IMR-90 (cell line): ENCODE measurements at regions not wholly inside any gene's neighbourhood (a gene's known extent, or its start where the extent isn't known, plus 50 kb on each side); places are given as distances from the start of the nearest gene placed in this dataset.

Source experiments
- ATAC-seq: fragments of 200-7000 bp; cut with Tn5 transposase; 2 replicates; pipeline ENCODE4 v1.9.1; 2020; ENCODE audit warnings: low read depth, mild to moderate bottlenecking, moderate library complexity
- BruUV-seq: library from RNA; stranded (reverse); fragments of 400-500 nt; replicated peaks from 2 replicates; lab custom pipeline; 2021; lab: Mats Ljungman, UMichigan
- CTCF ChIA-PET: fragments of 300-600 bp; formaldehyde crosslinking; extraction: SDS; loops from one replicate; lab custom pipeline; 2021; ENCODE audit warnings: antibody characterized with exemption; lab: Yijun Ruan, JAX
- POLR2A ChIA-PET: fragments of 300-600 bp; sonication (Branson Sonifier 250); formaldehyde crosslinking; loops from one replicate; lab custom pipeline; 2022; ENCODE audit warnings: antibody characterized with exemption; ENCODE audit not compliant: unreplicated experiment; lab: Charles Lee
- DNase-seq: peaks from one replicate; pipeline ENCODE4 v3.0.0; 2013
- H2AFZ ChIP-seq: replicated peaks from 2 replicates; pipeline ENCODE3; 2013; ENCODE audit warnings: low read length, mild to moderate bottlenecking; ENCODE audit not compliant: poor library complexity
- H2AK5ac ChIP-seq: 2 replicates; pipeline ENCODE4 v1.6.1; 2013; ENCODE audit warnings: low read depth, low read length, inconsistent platforms
- H2AK9ac ChIP-seq: replicated peaks from 2 replicates; pipeline ENCODE3; 2013; ENCODE audit warnings: mild to moderate bottlenecking, low read depth, low read length, moderate library complexity; ENCODE audit not compliant: poor library complexity
- H2BK120ac ChIP-seq: 2 replicates; pipeline ENCODE4 v1.6.1; 2013; ENCODE audit warnings: low read depth, low read length, inconsistent platforms
- H2BK15ac ChIP-seq: 3 replicates; pipeline ENCODE4 v1.6.1; 2013; ENCODE audit warnings: low read depth, low read length, inconsistent platforms
- H2BK20ac ChIP-seq: 2 replicates; pipeline ENCODE4 v1.6.1; 2013; ENCODE audit warnings: low read depth, mild to moderate bottlenecking, inconsistent platforms, low read length, moderate library complexity
- H2BK5ac ChIP-seq: 2 replicates; pipeline ENCODE4 v1.6.1; 2013; ENCODE audit warnings: mild to moderate bottlenecking, low read depth, low read length, inconsistent platforms; ENCODE audit not compliant: poor library complexity, severe bottlenecking
- H3K14ac ChIP-seq: replicated peaks from 2 replicates; pipeline ENCODE4 v1.6.1; 2013; ENCODE audit warnings: low read depth, low read length, inconsistent platforms
- H3K18ac ChIP-seq: 2 replicates; pipeline ENCODE4 v1.6.1; 2013; ENCODE audit warnings: low read depth, low read length, control low read depth
- H3K23ac ChIP-seq: 2 replicates; pipeline ENCODE4 v1.6.1; 2013; ENCODE audit warnings: low read depth, low read length, inconsistent platforms
- H3K27ac ChIP-seq: 2 replicates; pipeline ENCODE4 v1.5.1; 2013; ENCODE audit warnings: mild to moderate bottlenecking, control low read depth, low read length; ENCODE audit not compliant: insufficient read depth
- H3K27me3 ChIP-seq: 2 replicates; pipeline ENCODE4 v1.6.1; 2013; ENCODE audit warnings: low read length; ENCODE audit not compliant: control insufficient read depth, insufficient read depth
- H3K36me3 ChIP-seq: 2 replicates; pipeline ENCODE4 v1.6.1; 2013; ENCODE audit warnings: low read length, mixed read lengths; ENCODE audit not compliant: control insufficient read depth, insufficient read depth
- H3K4ac ChIP-seq: 2 replicates; pipeline ENCODE4 v1.6.1; 2013; ENCODE audit warnings: low read depth, low read length, inconsistent platforms
- H3K4me1 ChIP-seq: 2 replicates; pipeline ENCODE4 v1.6.1; 2013; ENCODE audit warnings: low read length, mixed read lengths; ENCODE audit not compliant: control insufficient read depth, insufficient read depth
- H3K4me2 ChIP-seq: 2 replicates; pipeline ENCODE4 v1.6.1; 2013; ENCODE audit warnings: low read depth, mild to moderate bottlenecking, control low read depth, low read length, moderate library complexity
- H3K4me3 ChIP-seq: 2 replicates; pipeline ENCODE4 v1.5.1; 2013; ENCODE audit warnings: low read depth, mild to moderate bottlenecking, control low read depth, low read length, moderate library complexity; ENCODE audit not compliant: insufficient read depth
- H3K56ac ChIP-seq: 2 replicates; pipeline ENCODE4 v1.6.1; 2013; ENCODE audit warnings: low read length, inconsistent platforms; ENCODE audit not compliant: insufficient read depth; ENCODE audit errors: extremely low read depth
- H3K79me1 ChIP-seq, 2 experiments: 2 replicates each; pipeline ENCODE4 v1.6.1; 2013; ENCODE audit warnings: low read length in 2 of 2, inconsistent platforms in 1 of 2, low read depth in 1 of 2
- H3K9ac ChIP-seq: 2 replicates; pipeline ENCODE4 v1.6.1; 2013; ENCODE audit warnings: low read depth, low read length, control low read depth
- H3K9me1 ChIP-seq: 2 replicates; pipeline ENCODE4 v1.6.1; 2013; ENCODE audit warnings: low read length, inconsistent platforms; ENCODE audit not compliant: insufficient read depth
- H3K9me3 ChIP-seq: 2 replicates; pipeline ENCODE4 v1.6.1; 2013; ENCODE audit warnings: low read length; ENCODE audit not compliant: control insufficient read depth, insufficient read depth
- H4K20me1 ChIP-seq: 2 replicates; pipeline ENCODE4 v1.6.1; 2013; ENCODE audit warnings: low read length, inconsistent platforms; ENCODE audit not compliant: insufficient read depth
- H4K5ac ChIP-seq: 2 replicates; pipeline ENCODE4 v1.6.1; 2013; ENCODE audit warnings: mild to moderate bottlenecking, low read depth, low read length, control low read depth
- H4K8ac ChIP-seq, 2 experiments: 2 replicates each; pipeline ENCODE4 v1.6.1; 2013; ENCODE audit warnings: low read depth in 2 of 2, low read length in 2 of 2, control low read depth in 1 of 2, inconsistent platforms in 1 of 2
- H4K91ac ChIP-seq: 2 replicates; pipeline ENCODE4 v1.6.1; 2013; ENCODE audit warnings: low read depth, low read length, inconsistent platforms; ENCODE audit not compliant: insufficient read depth
- FOS ChIP-seq: fragments of 150-350 bp; IDR thresholded peaks from 2 replicates; pipeline ENCODE4 v1.6.1; 2016; ENCODE audit warnings: low read depth, low read length
- MAFK ChIP-seq: IDR thresholded peaks from 2 replicates; pipeline ENCODE4 v1.6.1; 2012; ENCODE audit warnings: low read depth, low read length, improper control_type of control experiment
- NFE2L2 ChIP-seq: fragments of 150-350 bp; IDR thresholded peaks from 2 replicates; pipeline ENCODE4 v1.6.1; 2016; ENCODE audit warnings: low read depth, mild to moderate bottlenecking, low read length
- RAD21 ChIP-seq: IDR thresholded peaks from 2 replicates; pipeline ENCODE4 v1.6.1; 2012; ENCODE audit warnings: low read length, improper control_type of control experiment
- RCOR1 ChIP-seq: IDR thresholded peaks from 2 replicates; pipeline ENCODE4 v1.6.1; 2012; ENCODE audit warnings: mild to moderate bottlenecking, low read length, improper control_type of control experiment; ENCODE audit not compliant: insufficient replicate concordance
- RFX5 ChIP-seq: IDR thresholded peaks from 2 replicates; pipeline ENCODE4 v1.8.0; 2012; ENCODE audit warnings: low read depth, mild to moderate bottlenecking, low read length, moderate library complexity
- WGBS, 2 experiments: methylation state at CpG; one replicate each; pipeline versions ENCODE4 v1.1.5 to v1.1.7; 2013; ENCODE audit warnings: missing lambda C conversion rate in 2 of 2; ENCODE audit not compliant: insufficient read length in 1 of 2; ENCODE audit errors: extremely low coverage in 2 of 2; 5-methylcytosine and 5-hydroxymethylcytosine counted together
- dilution Hi-C: fragments of 300-500 bp; cut with HindIII; formaldehyde crosslinking; loops from one replicate; pipeline ENCODE4 v1.14.3; 2018; ENCODE audit warnings: low sequenced_read_pairs; ENCODE audit not compliant: unreplicated experiment
- in situ Hi-C: fragments of 300-500 bp; cut with MboI; formaldehyde crosslinking; loops from 3 replicates; pipeline ENCODE4 v1.14.3; 2019; ENCODE audit warnings: low sequenced_read_pairs, inconsistent platforms, mixed read lengths
- intact Hi-C: fragments of 100-400 bp; cut with micrococcal nuclease; formaldehyde crosslinking; loops from 2 replicates; pipeline ENCODE4 v1.10.0; 2022
- TF ChIP-seq, protein P1 (sequence below): fragments of 150-350 bp; IDR thresholded peaks from 2 replicates; pipeline ENCODE4 v1.6.1; 2016; ENCODE audit warnings: low read depth, mild to moderate bottlenecking, low read length, moderate library complexity, borderline replicate concordance
- TF ChIP-seq, protein P2 (sequence below): fragments of 150-350 bp; IDR thresholded peaks from 2 replicates; pipeline ENCODE4 v1.6.1; 2017; ENCODE audit warnings: mild to moderate bottlenecking, antibody characterized with exemption, low read length, low read depth
- TF ChIP-seq, protein P3 (sequence below): conservative IDR thresholded peaks from 2 replicates; pipeline ENCODE4 v1.5.1; 2012; ENCODE audit warnings: mild to moderate bottlenecking, low read depth, low read length, improper control_type of control experiment

DNA sequence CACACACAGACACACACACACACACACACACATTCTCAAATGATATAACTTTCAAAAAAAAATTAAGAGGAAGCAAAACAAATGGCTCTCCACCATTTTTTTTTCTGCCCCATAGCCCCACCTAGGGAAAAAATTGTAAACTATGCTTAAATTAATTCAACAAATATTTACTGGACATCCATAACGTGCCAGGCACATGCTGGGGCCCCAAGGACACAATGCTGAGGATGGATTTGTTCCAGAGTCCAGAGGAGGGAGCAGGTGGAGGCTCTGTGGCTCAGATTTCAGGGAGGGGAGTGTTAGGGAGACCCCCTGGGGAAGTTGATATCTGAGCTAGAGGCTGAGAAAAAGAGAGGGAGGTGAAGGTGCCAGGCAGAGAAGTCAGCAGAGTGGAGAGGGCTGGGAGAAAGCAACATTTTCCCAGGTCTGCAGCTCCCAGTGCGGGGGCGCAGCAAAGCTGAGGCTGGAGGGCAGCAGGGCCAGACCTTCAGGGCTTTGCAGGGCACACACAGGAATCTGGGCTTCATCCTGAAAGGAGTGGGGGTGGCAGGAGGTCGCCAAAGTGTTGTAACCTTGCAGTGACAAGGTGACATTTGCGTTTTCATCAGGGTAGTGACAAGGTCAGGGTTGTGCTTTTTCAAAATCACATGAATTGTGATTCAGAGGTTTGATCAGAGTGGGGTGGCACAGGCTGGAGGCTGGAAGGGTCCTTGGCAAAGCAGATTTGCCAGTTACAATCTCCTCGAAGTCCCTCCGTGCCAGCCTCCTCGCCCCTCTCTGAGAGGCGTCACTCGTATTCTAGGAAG is 261.6 kb downstream of the WDR11 start:
- in situ Hi-C loops = no loop called here
- DNase-seq = no peak
- Histone ChIP-seq H3K9ac (no peak overlapping the region), H3K27ac (no peak overlapping the region), H3K56ac (no peak overlapping the region), H3K36me3 (no peaks in the 10 kb centered on the region), H4K5ac (no peak overlapping the region), H2AK5ac (no peak overlapping the region), H4K91ac (no peak overlapping the region), H4K8ac (no peak overlapping the region), H3K9me3 (peaks cover 16% of the 10 kb centered on the region), H3K4me3 (no peak overlapping the region), H3K27me3 (no peaks in the 10 kb centered on the region), H2BK5ac (no peak overlapping the region), H2AFZ (no peak overlapping the region), H3K4ac (no peak overlapping the region), H3K79me1 (no peaks in the 10 kb centered on the region), H2BK15ac (no peak overlapping the region), H3K9me1 (no peaks in the 10 kb centered on the region), H3K23ac (no peak overlapping the region), H2AK9ac (no peak overlapping the region), H3K14ac (no peak overlapping the region), H3K4me2 (no peak overlapping the region), H3K4me1 (no peaks in the 10 kb centered on the region), H2BK120ac (no peak overlapping the region), H2BK20ac (no peak overlapping the region), H3K18ac (no peak overlapping the region), H4K20me1 (no peaks in the 10 kb centered on the region)
- no peak for ATAC-seq
- ChIA-PET CTCF (no interaction called here), POLR2A (no interaction called here)
- TF ChIP-seq, protein P1, sequence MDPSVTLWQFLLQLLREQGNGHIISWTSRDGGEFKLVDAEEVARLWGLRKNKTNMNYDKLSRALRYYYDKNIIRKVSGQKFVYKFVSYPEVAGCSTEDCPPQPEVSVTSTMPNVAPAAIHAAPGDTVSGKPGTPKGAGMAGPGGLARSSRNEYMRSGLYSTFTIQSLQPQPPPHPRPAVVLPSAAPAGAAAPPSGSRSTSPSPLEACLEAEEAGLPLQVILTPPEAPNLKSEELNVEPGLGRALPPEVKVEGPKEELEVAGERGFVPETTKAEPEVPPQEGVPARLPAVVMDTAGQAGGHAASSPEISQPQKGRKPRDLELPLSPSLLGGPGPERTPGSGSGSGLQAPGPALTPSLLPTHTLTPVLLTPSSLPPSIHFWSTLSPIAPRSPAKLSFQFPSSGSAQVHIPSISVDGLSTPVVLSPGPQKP = no peak
- TF ChIP-seq RCOR1 = no peak
- no peak for TF ChIP-seq RFX5
- no peak for TF ChIP-seq RAD21
- no peak for TF ChIP-seq NFE2L2
- TF ChIP-seq FOS = no peak
- TF ChIP-seq, protein P2, sequence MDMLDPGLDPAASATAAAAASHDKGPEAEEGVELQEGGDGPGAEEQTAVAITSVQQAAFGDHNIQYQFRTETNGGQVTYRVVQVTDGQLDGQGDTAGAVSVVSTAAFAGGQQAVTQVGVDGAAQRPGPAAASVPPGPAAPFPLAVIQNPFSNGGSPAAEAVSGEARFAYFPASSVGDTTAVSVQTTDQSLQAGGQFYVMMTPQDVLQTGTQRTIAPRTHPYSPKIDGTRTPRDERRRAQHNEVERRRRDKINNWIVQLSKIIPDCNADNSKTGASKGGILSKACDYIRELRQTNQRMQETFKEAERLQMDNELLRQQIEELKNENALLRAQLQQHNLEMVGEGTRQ = no peak
- TF ChIP-seq, protein P3, sequence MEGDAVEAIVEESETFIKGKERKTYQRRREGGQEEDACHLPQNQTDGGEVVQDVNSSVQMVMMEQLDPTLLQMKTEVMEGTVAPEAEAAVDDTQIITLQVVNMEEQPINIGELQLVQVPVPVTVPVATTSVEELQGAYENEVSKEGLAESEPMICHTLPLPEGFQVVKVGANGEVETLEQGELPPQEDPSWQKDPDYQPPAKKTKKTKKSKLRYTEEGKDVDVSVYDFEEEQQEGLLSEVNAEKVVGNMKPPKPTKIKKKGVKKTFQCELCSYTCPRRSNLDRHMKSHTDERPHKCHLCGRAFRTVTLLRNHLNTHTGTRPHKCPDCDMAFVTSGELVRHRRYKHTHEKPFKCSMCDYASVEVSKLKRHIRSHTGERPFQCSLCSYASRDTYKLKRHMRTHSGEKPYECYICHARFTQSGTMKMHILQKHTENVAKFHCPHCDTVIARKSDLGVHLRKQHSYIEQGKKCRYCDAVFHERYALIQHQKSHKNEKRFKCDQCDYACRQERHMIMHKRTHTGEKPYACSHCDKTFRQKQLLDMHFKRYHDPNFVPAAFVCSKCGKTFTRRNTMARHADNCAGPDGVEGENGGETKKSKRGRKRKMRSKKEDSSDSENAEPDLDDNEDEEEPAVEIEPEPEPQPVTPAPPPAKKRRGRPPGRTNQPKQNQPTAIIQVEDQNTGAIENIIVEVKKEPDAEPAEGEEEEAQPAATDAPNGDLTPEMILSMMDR = no peak
- TF ChIP-seq MAFK = no peak
- dilution Hi-C loops = no loop called here
- intact Hi-C loops = no loop called here
- no TSS peak for BruUV-seq
- WGBS, 2 experiments = 50% methylated on average over 4 of the region's 10 CpGs; no CpG with 5 or more reads in 1 of the 2 experiments
